SH-SY5Y (cell line): ENCODE measurements at regions not wholly inside any gene's neighbourhood (a gene's known extent, or its start where the extent isn't known, plus 50 kb on each side); places are given as distances from the start of the nearest gene placed in this dataset.

Experiments used
- GATA2 ChIP-seq: IDR thresholded peaks from 2 replicates; pipeline ENCODE4 v1.6.1; 2011; ENCODE audit warnings: mild to moderate bottlenecking, low read depth, low read length
- GATA3 ChIP-seq: IDR thresholded peaks from 2 replicates; pipeline ENCODE4 v1.6.1; 2011; ENCODE audit warnings: low read depth, mild to moderate bottlenecking, low read length, moderate library complexity

DNA sequence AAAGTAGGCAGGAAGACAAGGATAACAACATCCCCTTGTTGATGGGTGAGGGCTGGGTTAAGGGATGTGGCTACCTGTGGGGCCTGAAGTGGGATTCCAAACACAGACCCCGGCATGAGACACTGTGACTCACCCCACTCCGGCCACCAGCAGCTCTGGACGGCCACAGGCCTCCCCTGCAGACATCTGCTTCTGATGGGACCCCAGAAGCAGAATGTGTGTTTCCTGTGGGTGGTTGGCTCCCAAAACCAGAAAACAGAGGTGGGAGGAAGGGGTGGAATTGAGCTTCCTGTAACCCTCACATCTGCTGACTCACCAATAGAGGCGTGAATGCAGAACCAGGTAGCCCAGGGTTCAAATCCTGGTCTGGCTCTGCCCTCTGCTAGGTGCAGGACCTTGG is 216.6 kb upstream of the PWP1 start:
- TF ChIP-seq GATA2 (no peak), GATA3 (no peak)
